ENCODE measurements at regions not wholly inside any gene's neighbourhood (a gene's known extent, or its start where the extent isn't known, plus 50 kb on each side); places are given as distances from the start of the nearest gene placed in this dataset.

- no peak for TF ChIP-seq POLR2A (IDR thresholded peaks at IDR 0.05; ENCODE audit: low read depth, low read length)
- TF ChIP-seq POLR2AphosphoS5 (IDR thresholded peaks at IDR 0.05; ENCODE audit: low read depth, low read length): no peak
Observed at GRCh38 chr5:100322483-100322882, 212.7 kb upstream of the FAM174A start.
